Parathyroid adenoma (tissue), 2 donors: ENCODE measurements at regions not wholly inside any gene's neighbourhood (a gene's known extent, or its start where the extent isn't known, plus 50 kb on each side); places are given as distances from the start of the nearest gene placed in this dataset.
"Not testable (repeated sequence)": the region's sequence is repeated elsewhere in the genome, so short reads cannot be mapped to it uniquely, and the experiment has no call there.

Source experiments
- H2AFZ ChIP-seq: fragments of 300-600 bp; sonication (generic); one replicate; pipeline ENCODE4 v1.7.0; 2017; ENCODE audit warnings: antibody characterized with exemption, mild to moderate bottlenecking
- H3K27ac ChIP-seq: fragments of 300-600 bp; sonication (generic); one replicate; pipeline ENCODE4 v1.7.0; 2017
- H3K27me3 ChIP-seq: fragments of 300-600 bp; sonication (generic); one replicate; pipeline ENCODE4 v1.7.0; 2017; ENCODE audit warnings: low read length; ENCODE audit not compliant: control insufficient read depth, insufficient read depth
- H3K36me3 ChIP-seq: fragments of 300-600 bp; sonication (generic); one replicate; pipeline ENCODE4 v1.7.0; 2017; ENCODE audit warnings: low read length; ENCODE audit not compliant: control insufficient read depth, insufficient read depth
- H3K4me1 ChIP-seq: fragments of 300-600 bp; sonication (generic); one replicate; pipeline ENCODE4 v1.7.0; 2017; ENCODE audit warnings: control low read depth
- H3K4me2 ChIP-seq: fragments of 300-600 bp; sonication (generic); one replicate; pipeline ENCODE4 v1.7.0; 2017; ENCODE audit warnings: low read length
- H3K4me3 ChIP-seq: fragments of 300-600 bp; sonication (generic); one replicate; pipeline ENCODE4 v1.7.0; 2017; ENCODE audit warnings: low read depth, low read length
- H3K79me2 ChIP-seq: fragments of 300-600 bp; sonication (generic); one replicate; pipeline ENCODE4 v1.7.0; 2017; ENCODE audit warnings: control low read depth
- H3K9ac ChIP-seq: fragments of 300-600 bp; sonication (generic); one replicate; pipeline ENCODE4 v1.7.0; 2017; ENCODE audit warnings: mild to moderate bottlenecking
- H3K9me3 ChIP-seq: fragments of 300-600 bp; sonication (generic); one replicate; pipeline ENCODE4 v1.7.0; 2017; ENCODE audit warnings: low read length; ENCODE audit not compliant: control insufficient read depth
- TF ChIP-seq, protein P1 (sequence below): fragments of 300-600 bp; sonication (generic); IDR thresholded peaks from one replicate; pipeline ENCODE4 v1.7.0; 2017; ENCODE audit warnings: antibody characterized with exemption, mild to moderate bottlenecking
- donor health status: primary hyperparathyroidism.

DNA sequence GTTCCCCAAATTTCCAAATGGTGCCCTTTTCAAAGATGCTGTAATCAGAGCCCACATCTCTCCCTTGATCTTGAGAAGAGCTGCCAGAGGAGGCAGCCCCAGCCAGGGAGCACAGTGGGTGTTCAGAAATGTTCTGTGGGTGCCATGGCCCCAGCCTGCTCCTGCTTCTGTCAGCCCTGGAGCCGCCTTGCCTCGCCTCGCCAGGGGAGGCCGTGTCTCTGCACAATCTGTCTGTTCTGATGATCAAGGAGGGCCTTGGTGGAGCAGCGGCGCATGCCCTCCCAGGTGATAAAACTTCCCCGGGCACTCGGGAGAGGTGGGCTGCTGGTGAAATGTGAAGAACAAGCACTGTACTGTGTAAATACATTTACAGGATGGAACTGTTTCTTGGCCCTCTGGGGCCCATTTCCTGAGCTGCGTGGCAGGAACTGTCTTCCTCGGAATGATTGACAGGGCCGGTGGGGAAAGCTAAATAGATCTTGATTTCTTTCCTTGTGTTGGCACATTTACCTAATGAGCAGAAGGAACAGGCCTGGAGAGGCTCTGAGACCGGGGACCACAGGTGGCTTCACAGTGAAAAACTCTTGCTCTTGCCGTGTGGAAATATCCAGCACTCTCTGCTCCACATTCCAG lies 207.8 kb upstream of the PODXL start:
- Histone ChIP-seq H3K27me3 (no peaks in the 10 kb centered on the region), H2AFZ (no peak overlapping the region), H3K4me1 (no peaks in the 10 kb centered on the region), H3K79me2 (no peaks in the 10 kb centered on the region), H3K9me3 (no peaks in the 10 kb centered on the region), H3K4me2 (no peak overlapping the region), H3K9ac (no peak overlapping the region), H3K27ac (no peak overlapping the region), H3K4me3 (no peak overlapping the region), H3K36me3 (no peaks in the 10 kb centered on the region)
- TF ChIP-seq, protein P1, sequence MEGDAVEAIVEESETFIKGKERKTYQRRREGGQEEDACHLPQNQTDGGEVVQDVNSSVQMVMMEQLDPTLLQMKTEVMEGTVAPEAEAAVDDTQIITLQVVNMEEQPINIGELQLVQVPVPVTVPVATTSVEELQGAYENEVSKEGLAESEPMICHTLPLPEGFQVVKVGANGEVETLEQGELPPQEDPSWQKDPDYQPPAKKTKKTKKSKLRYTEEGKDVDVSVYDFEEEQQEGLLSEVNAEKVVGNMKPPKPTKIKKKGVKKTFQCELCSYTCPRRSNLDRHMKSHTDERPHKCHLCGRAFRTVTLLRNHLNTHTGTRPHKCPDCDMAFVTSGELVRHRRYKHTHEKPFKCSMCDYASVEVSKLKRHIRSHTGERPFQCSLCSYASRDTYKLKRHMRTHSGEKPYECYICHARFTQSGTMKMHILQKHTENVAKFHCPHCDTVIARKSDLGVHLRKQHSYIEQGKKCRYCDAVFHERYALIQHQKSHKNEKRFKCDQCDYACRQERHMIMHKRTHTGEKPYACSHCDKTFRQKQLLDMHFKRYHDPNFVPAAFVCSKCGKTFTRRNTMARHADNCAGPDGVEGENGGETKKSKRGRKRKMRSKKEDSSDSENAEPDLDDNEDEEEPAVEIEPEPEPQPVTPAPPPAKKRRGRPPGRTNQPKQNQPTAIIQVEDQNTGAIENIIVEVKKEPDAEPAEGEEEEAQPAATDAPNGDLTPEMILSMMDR = no peak

DNA sequence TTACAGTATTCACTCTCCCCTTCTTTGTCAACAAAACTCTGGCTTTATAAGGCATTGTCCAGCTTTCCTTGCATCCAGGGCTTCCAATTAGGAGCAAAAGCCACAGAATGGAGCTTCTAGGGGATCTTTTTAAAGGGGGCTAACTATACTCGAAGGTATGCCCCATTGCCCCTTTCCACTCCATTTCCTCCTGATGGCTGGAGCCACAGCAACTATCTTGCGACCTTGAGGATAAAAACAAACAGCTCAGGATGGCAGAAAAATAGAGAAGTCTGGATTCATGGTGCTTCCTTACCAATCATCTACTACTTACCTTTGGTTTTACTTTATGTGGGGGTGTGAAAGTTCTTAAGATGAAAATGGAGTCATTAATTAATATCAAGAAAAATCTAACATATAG lies 206.3 kb upstream of the PODXL start:
- TF ChIP-seq, protein P1 = no peak

DNA sequence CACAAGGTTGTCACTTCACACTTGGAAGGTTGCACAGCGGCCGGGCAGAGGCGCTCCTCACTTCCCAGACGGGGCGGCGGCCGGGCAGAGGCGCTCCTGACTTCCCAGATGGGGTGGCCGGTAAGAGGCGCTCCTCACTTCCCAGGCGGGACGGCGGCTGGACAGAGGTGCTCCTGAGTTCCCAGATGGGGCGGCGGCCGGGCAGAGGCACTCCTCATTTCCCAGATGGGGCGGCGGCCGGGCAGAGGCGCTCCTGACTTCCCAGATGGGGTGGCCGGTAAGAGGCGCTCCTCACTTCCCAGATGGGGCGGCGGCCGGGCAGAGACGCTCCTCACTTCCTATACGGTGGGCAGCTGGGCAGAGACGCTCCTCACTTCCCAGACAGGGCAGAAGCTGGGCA lies 199.4 kb upstream of the PODXL start:
- not testable (repeated sequence) for H2AFZ ChIP-seq, H3K27me3 ChIP-seq, H3K79me2 ChIP-seq, H3K4me1 ChIP-seq, H3K4me3 ChIP-seq, H3K36me3 ChIP-seq, H3K27ac ChIP-seq, H3K9me3 ChIP-seq, H3K9ac ChIP-seq, H3K4me2 ChIP-seq

More for the DNA sequence above, 206.3 kb upstream of the PODXL start:
- H3K27ac ChIP-seq = no peak overlapping the region
- H3K27me3 ChIP-seq = no peaks in the 10 kb centered on the region
- H3K79me2 ChIP-seq = no peaks in the 10 kb centered on the region
- H3K36me3 ChIP-seq = no peaks in the 10 kb centered on the region
- no peaks in the 10 kb centered on the region for H3K9me3 ChIP-seq
- H2AFZ ChIP-seq = no peak overlapping the region
- H3K9ac ChIP-seq = no peak overlapping the region
- H3K4me1 ChIP-seq = no peaks in the 10 kb centered on the region
- no peak overlapping the region for H3K4me3 ChIP-seq
- H3K4me2 ChIP-seq = no peak overlapping the region

DNA sequence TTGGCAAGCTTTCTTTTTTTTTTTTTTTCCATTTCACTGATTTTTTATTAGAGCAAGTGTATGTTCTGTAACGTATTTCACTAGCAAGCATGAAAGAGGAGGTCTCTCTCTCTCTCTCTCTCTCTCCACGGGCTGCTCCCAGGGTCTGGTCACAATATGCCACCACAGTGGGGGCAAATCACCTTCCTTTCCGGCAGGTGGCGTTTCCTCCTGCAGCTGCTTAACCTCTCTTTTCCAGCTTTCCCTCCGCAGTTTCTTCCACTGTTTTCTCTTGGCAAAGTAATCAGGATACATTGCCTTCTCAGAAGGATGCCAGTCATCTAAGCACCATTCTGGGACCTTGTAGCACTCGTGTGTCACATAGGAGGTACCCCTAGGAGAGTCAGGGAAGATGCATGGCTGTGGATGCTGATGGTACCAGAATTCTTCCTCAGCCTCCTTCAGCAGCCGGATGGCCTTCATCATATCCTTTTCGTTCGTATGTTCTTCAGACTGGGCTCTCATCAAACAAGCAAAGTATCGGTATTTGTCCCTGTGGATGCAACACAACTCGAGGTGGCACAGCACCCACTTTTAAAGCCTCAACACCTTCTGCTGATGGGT lies 197.3 kb upstream of the PODXL start:
- no peak overlapping the region for H3K9ac ChIP-seq
- H2AFZ ChIP-seq = no peak overlapping the region
- H3K36me3 ChIP-seq = no peaks in the 10 kb centered on the region
- H3K27ac ChIP-seq = no peak overlapping the region
- H3K4me1 ChIP-seq = no peaks in the 10 kb centered on the region
- H3K9me3 ChIP-seq = no peaks in the 10 kb centered on the region
- no peak overlapping the region for H3K4me2 ChIP-seq
- TF ChIP-seq, protein P1 = no peak
- H3K79me2 ChIP-seq = no peaks in the 10 kb centered on the region
- no peaks in the 10 kb centered on the region for H3K27me3 ChIP-seq
- no peak overlapping the region for H3K4me3 ChIP-seq

DNA sequence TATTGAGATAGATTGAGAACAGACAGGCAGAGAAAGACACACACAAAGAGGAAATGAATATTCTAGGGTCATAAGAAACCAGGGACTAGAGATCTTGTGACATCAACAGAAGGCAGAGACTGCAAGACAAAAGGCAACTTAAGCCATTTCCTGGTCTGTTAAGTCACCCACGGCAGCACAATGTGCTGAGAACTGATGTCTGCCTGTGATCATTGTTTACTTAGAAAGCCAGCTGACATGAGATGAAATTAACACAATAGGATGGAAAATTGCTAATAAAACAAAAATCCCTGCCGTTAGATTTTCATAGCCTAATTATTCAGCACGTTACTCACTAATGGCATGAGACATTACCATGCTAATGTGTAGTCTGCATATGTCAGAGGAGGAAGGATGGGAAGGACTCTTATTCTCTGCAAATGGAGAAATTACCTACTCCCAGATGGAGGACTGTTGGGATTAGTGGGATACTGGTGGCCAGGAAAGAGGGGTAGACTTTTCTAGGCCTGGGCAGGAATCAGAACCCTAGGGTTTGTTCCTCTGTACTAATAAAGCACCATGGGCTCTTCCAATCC lies 191.3 kb upstream of the PODXL start:
- Histone ChIP-seq H3K4me2 (no peak overlapping the region), H3K4me1 (no peaks in the 10 kb centered on the region), H3K79me2 (no peaks in the 10 kb centered on the region), H3K9me3 (no peaks in the 10 kb centered on the region), H3K27ac (no peak overlapping the region), H2AFZ (no peak overlapping the region), H3K9ac (no peak overlapping the region), H3K4me3 (no peak overlapping the region), H3K27me3 (no peaks in the 10 kb centered on the region), H3K36me3 (no peaks in the 10 kb centered on the region)
- TF ChIP-seq, protein P1 = no peak
